Middle frontal gyrus (tissue), 1 donor: ENCODE measurements at regions not wholly inside any gene's neighbourhood (a gene's known extent, or its start where the extent isn't known, plus 50 kb on each side); places are given as distances from the start of the nearest gene placed in this dataset.
"Not testable (repeated sequence)": the region's sequence is repeated elsewhere in the genome, so short reads cannot be mapped to it uniquely, and the experiment has no call there.

ENCODE experiments used
- DNase-seq: peaks from one replicate; pipeline ENCODE4 v3.0.0-alpha.2; 2015; ENCODE audit warnings: low spot score; ENCODE audit errors: extremely low spot score

DNA sequence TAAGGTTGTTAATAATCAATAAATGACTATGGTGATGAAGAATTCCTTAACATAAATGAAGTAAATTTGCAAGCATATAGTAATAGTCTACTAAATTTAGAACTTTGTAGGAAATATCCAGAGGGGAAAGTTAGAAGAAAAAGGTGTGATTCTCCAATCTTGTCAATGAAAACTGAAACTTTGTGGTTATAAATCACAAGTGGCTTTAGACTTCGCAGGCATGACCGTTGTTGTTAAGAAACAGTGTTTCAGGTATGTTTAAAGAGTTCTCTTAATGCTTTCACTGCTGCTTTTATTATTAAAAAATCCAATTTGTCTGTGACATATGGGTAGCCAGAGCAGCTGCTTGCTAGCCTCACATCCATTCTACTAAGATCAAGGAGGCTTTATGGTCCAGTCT, 475.6 kb upstream of the ADGRB3 start:
- no peak for DNase-seq

DNA sequence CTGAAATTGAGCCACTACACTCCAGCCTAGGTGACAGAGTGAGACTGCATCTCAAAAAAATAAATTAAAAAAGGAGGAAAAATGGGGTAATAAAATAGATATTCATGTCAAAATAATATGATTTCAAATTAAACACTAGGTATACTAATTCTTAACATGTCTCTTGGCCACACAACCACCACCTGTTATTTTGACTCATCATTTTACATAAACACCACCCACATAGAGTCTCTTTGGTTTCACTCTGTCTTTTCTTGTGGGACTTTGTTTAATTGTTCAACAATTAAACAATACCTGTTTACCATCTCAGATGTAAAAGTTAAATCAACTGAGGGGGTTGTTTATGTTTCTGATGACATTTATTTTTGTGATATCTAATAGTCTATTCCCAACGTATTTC, 476.8 kb upstream of the ADGRB3 start:
- DNase-seq = no peak

DNA sequence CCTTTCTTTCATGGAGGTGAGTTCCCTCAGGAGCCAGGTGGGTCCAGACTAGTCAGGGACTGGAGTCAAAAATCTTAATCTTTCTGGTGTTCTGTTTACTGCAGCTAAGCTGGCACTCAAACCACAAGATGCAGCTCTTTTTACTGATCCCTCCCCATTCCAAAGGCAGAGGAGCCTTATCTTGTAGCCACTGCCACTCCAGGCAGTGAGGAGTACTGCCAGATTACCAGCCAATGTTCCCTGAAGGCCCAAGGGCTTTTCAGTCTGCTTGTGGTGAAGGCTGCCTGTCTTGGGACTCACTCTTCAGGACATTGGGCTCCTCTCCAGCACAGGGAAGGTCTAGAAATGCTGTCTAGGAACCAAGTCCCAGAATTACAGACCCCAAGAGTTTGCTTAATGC, 490.4 kb upstream of the ADGRB3 start:
- no peak for DNase-seq

DNA sequence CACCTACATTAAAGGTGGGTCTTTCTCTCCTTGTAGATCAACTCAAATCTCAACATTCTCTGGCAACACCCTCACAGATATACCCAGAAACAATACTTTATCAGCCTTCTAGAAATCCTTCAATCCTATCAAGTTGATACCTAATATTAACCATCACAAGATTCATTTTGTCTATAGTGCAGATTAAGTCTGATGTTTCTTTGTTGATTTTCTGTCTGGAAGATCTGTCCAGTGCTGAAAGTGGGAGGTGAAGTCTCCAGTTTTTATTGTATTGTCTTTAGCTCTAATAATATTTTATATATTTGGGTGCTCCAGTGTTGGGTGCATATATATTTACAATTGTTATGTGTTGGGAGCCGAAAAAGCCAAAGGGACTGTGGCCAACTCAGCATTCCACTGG, 493.9 kb upstream of the ADGRB3 start:
- DNase-seq = no peak

DNA sequence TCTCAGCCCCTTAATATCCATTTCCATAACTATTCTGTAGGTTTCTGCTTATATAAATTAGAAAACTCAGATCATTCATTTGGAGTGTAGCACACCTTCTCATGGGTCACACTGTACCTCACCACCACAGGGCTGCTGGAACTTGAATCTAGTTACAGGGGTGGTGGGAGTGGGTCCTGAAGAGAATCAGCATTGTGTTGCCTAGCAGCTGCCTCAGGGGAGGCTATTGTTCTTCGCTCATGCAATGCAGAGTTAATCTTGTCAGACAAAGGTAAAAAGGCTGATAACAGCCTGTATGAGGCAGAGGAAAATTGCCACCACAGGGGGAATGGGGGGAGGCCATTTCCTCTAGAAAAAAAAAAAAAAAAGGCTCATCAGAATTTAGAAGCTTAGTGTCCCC, 496.0 kb upstream of the ADGRB3 start:
- DNase-seq = no peak

DNA sequence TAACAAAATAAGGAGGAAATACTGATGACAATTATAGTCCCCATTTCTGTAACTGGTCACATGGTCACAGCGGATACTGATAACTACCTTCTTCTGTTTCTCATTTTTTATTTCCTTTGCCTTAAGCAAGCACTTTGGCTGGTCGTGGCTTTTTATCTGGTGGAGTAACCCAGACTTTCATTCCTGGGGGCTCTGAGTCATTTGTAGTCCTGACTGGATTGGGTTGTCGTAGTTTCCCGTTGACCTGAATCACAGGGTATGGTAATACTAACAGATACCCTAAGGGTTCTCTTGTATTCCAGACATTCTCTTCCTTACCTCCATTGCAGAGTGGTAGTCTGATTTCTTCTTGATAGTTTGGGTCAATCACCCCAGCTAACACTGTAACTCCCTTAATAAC, 500.3 kb upstream of the ADGRB3 start:
- no peak for DNase-seq

DNA sequence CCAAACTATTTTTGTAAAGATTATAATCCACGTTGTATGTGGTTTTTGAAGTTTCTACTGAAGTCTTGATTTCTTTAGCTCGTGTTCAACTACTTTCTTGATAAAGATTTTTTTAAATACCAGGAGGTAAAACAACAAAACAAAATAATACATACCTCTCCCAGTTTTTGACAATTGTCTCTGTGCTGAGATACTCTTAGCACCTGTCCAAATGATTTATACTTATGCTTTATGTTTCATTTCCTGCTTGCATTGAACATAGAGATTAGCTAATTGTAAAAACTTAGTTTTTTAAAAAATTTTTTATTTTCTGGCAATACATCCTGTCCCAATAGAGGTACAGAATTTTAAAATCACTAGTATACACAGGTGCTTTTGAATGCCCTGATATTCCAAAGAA, 506.9 kb upstream of the ADGRB3 start:
- DNase-seq = no peak

DNA sequence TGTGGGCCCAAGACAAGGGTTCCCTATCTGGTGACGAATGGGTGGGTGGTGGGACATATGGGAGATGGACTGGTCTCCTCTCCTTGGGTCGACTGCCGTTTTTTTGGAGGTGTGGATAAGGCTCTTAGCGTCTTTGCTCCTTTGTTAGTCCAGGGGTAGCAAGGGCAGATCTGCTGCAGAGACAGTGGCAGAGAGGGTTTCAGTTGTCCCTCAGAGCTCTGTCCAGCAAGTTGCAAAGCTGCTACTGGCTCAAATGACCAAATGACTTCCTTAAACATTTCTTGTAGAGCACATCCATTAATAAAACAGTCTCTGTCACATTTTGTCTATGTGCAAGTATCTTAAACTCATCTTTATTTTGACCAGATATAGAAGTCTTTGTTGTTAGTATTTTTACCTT, 508.0 kb upstream of the ADGRB3 start:
- no peak for DNase-seq

DNA sequence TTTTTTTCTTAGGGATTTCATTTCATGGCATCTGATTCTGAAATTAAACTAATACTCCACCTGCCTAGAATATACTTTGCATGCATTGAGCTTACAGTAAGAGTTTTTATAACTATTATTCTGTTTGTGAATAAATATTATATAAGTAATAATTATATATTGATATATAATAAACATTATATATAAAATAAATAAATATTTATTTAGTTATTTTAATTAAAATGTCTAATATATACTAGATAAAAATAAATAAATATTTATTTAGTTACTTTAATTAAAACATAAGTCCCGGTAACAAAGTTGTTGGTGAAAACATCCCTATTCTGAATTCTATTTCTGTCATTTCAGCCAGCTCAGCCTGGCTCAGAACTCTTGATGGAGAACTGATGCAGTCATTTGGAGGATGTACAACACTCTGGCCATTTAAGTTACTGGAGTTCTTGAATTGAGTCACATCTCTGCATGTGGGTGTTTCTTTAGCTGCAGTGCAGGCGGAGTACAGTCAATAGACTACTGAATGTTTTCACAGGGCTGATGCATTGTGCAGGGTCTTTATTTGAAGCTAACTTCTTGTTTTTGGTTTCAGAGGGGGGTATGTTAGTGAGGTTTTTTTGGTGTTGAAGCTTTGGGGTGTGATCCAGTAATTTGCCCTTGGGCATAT, 508.9 kb upstream of the ADGRB3 start:
- DNase-seq = no peak

DNA sequence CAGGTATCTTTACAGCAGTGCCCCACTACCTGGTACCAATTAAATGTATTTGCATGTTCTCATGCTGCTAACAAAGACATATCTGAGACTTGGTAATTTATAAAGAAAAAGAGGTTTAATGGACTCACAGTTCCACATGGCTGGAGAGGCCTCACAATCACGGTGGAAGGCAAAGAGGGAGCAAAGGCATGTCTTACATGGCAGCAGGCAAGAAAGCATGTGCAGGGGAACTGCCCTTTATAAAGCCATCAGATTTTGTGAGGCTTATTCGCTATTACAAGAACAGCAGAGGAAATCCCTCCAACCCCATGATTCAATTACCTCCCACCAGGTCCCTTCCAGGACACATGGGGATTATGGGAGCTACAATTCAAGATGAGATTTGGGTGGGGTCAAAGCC, 512.1 kb upstream of the ADGRB3 start:
- DNase-seq = not testable (repeated sequence)

DNA sequence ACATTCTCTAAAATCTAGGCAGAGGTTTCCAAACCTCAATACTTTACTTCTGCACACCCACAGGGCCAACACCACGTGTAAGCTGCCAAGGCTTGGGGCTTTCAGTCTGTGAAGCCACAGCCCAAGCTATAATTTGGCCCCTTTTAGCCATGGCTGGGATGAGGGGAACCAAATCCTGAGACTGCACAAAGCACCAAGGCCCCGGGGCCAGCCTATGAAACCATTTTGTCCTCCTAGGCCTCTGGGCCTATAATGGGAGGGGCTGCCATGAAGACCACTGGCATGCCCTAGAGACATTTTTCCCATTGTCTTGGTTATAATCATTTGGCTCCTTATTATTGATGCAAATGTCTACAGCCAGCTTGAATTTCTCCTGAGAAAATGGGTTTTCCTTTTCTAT, 513.0 kb upstream of the ADGRB3 start:
- DNase-seq = no peak

DNA sequence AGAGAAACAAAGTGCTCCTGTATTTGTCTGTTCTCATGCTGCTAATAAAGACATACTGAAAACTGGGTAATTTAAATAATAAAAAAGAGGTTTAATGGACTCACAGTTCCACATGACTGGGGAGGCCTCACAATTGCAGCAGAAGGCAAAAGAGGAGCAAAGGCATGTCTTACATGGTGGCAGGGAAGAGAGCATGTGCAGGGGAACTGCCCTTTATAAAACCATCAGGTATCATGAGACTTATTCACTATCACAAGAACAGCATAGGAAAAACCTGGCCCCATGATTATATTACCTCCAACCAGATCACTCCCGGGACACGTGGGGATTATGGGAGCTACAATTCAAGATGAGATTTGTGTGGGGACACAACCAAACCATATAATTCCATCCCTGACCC, 514.1 kb upstream of the ADGRB3 start:
- DNase-seq = not testable (repeated sequence)

DNA sequence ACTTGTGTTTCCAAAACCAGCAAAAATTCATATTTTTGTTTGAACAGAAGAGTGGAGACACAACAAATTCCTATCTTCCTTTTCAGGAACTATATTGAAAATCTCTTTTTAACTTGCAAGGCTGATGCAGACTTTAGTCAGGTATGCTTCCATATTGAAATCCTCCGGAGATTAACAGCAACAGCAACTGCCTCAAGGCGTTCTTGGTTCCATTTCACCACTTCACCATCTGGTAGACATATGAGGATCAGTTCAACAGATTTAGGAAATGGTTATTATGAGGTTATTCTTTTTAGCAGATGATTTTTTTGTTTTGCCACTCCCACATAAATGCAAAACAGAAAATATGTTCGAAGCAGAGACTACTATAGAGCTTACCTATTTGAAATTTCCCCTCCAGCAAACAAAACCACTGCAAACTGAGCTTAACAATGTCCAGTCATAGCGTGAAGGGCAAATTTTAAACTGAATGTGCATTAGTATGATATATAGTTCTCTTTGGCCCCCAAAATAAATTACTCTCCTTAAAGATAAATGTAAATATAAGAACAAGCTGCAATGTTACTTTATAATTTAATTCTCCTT, 520.5 kb upstream of the ADGRB3 start:
- DNase-seq = no peak

DNA sequence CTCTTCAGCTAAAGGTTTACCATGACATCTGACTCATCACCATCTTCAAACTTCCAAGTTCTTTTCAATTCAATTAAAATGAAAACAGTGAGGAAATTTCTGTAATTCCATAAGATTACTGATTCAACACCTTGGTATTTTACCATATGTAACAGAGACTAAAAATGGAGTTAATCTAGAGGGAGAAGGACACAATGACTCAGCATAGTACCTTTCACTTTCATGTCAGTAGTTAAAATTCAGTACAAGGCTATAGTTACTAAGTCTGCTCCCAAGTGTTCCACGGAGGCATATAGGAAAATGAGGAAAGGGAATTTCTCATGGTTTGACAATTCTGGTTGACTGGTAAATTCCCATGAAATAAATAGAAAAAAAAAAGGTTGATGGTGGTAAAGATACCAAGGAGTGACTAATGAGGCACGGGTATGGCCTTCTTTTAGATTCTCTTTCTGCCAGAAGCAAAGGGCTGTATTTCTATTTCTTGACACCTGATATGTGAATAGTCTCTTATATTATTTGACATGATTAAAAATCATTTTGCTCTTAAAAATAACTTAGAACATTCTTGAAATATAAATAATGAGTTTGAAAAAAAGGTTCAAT, 526.7 kb upstream of the ADGRB3 start:
- no peak for DNase-seq

DNA sequence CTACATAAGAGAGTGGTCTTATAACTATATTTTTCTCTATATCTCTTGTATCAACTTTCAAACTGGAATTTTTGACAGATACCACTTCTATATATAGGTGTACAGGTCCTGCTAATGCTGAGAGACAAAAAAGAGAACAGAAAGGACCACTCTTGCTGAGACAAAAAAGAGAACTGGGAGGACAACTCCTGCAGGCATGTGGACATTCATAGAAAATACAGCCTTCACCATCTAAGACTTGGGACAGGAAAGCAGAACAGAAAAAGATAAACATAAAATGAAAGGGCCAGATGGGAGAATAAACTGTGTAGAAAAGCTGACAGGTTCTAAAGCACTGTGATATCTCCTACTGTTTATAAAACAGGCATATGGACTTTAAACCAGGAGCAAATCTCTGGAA, 541.0 kb upstream of the ADGRB3 start:
- no peak for DNase-seq

DNA sequence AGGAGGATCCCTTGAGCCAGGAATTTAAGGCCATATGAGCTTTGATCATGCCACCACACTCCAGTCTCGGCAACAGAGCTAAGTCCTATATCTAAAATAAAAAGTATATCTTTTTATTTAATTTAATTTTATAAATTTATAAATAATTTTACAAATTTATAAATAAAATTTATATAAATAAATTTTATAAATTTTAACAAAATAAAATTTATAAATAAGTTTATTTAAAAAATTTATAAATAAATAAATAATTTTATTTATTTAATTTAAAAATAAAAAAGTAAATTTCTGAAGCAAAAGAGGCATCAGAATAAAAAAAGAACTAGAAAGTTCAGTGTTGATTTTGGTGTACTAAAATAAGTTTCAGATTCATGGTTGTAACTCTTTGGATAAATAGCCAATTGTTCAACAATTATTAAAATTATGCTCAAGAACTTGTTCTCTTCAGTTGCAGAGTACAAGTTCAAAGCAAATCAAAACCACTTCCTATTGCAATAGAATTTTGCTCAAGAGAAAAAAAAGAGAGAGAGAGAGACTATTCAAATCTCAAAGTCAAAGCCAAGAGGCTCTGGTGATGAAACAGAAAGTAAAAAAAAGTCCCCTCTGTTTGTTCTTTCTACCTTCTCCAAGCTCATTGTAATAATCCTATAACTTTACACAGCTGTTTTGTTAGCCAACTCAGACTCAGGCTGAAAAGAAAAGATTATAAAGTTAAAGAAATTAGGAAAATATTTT, 547.5 kb upstream of the ADGRB3 start:
- no peak for DNase-seq

DNA sequence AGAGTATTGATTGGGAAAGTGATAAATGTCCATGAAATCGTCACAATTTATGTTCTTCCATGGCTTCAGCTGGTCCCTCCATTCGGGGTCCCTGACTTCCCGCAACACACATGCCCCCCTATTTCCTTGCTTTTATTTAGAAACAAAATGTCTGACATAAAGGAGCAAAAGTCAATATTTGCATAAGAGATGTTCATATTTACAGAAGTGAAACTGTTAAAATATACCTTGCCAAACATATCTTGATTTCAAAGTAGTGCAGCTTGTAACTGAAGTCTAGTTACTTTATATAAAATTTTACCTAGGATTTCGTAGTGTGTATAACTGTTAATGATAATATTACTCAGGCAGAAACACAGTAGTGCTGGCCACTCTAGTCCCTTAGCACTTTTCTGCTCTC, 548.9 kb upstream of the ADGRB3 start:
- DNase-seq = no peak

DNA sequence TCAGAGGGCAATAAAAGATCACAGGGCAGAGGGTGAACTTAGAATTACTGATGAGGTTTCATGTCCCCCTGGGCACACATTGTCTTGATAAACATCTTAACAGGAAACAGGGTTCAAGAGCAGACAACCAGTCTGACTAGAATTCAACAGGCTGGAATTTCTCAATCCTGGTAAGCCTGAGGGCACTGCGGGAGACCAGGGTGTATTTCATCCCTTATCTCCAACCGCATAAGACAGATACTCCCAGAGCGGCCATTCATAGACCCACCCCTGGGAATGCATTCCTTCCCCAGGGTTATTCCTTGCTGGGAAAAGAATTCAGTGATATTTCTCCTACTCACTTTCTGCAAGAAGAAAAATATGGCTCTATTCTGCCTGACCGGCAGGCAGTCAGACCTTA, 549.5 kb upstream of the ADGRB3 start:
- DNase-seq = not testable (repeated sequence)

DNA sequence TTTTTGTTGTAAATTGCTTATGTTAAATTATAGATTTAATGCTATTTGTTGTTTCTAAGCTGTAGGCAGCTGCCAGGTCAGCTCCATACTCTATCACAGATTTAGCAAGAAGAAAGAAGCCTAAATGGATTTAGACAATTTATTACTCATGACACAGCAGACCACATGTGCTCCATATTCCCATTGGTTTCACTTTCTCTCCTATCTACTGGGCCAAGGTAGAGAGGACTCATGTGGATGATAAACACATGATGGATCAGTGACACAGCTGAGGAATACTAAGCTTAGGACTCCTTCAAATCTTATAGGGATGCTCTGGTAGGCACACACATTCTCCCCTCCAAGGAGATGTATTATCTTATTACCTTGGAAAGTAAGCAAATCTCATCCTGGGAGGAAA, 553.0 kb upstream of the ADGRB3 start:
- no peak for DNase-seq

DNA sequence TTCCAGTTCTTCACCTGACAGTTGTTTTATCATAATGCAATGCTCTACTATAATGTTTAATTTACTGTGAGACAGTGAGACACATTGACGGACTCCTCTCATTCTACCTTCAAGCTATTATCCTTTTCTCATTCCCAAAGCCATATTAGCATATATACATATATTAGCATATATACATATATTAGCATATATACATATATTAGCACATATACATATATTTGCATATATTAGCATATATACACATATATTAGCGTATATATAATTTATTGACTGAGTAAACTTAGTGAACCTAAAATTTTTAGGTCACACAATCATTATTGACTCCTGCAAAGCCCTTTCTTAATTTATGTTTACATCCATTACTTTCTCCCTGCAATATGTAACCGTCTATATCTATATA, 555.0 kb upstream of the ADGRB3 start:
- DNase-seq = no peak

DNA sequence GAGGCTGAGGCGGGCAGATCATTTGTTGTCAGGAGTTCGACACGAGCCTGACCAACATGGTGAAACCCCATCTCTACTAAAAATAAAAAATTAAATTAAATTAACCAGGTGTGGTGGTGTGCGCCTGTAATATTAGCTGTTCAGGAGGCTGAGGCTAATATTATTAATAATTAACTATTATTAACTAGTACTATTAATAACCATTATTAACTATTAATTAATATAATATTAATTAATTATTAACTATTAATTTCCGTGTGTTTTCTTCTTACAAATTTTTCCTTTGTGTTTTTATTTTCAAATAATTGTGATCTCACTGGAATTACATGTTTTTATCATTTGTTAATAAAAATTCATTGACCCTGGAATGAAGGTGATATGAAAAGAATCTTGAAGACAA, 557.4 kb upstream of the ADGRB3 start:
- no peak for DNase-seq

DNA sequence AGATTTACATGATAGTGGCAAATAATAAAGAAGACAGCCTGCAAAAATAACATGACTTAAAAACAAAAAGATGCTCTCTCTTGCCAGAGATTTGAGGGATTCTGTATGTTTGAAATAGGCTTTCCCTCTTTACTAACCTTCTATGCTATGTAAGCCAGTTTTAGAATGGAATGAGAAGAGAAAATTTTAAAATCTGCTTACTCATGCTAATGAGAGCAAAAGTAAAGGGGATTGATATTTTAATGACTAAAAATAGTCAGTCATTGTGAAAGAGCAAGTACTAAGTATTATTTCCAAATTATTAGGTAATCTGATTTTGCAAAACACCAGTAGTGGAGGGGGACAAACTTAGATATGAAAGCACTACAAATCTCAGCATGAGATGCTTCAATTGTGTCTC, 563.3 kb upstream of the ADGRB3 start:
- no peak for DNase-seq
